T47D (cell line): ENCODE measurements at regions not wholly inside any gene's neighbourhood (a gene's known extent, or its start where the extent isn't known, plus 50 kb on each side); places are given as distances from the start of the nearest gene placed in this dataset.

Source experiments
- DNase-seq, 2 experiments: peaks; one replicate each; pipeline versions ENCODE4 v3.0.0 to v3.0.0-alpha.2; 2011 to 2012; ENCODE audit warnings: low read depth in 1 of 2, low spot score in 1 of 2
- JUND ChIP-seq: IDR thresholded peaks from 2 replicates; pipeline ENCODE4 v1.6.1; 2012; ENCODE audit warnings: low read depth
- in situ Hi-C: cut with HindIII; loops from 2 replicates; pipeline ENCODE4 v1.10.0; 2016; ENCODE audit warnings: low sequenced_read_pairs, low pct_unique_long_range_greater_than_20kb

GRCh38 chr5:174419540-174420132 is 304.7 kb upstream of the MSX2 start:
- in situ Hi-C loops, result no loop called here
- DNase-seq, result peak; percentile 58 to 92
- no peak for TF ChIP-seq JUND

- no peak for TF ChIP-seq JUND
- in situ Hi-C loops, result no loop called here
- no peak for DNase-seq
Observed at GRCh38 chr5:174420651-174421407, 303.6 kb upstream of the MSX2 start.

- in situ Hi-C loops, result no loop called here
- no peak for TF ChIP-seq JUND
- DNase-seq, result no peak
Observed at GRCh38 chr5:174421408-174421805, 303.0 kb upstream of the MSX2 start.

- in situ Hi-C loops, result no loop called here
- no peak for TF ChIP-seq JUND
- no peak for DNase-seq
Observed at GRCh38 chr5:174423558-174423957, 300.8 kb upstream of the MSX2 start.

GRCh38 chr5:174424219-174425053 is 299.9 kb upstream of the MSX2 start:
- in situ Hi-C loops, result no loop called here
- peak; percentile 11 to 45 for DNase-seq
- no peak for TF ChIP-seq JUND

- peak in 1 of 2 experiments; percentile 24 for DNase-seq
- in situ Hi-C loops, result no loop called here
- TF ChIP-seq JUND, result no peak
Observed at GRCh38 chr5:174425271-174425963, 299.0 kb upstream of the MSX2 start.

GRCh38 chr5:174425964-174426290 is 298.5 kb upstream of the MSX2 start:
- TF ChIP-seq JUND, result no peak
- DNase-seq, result no peak
- in situ Hi-C loops, result no loop called here

GRCh38 chr5:174426388-174426787 is 298.0 kb upstream of the MSX2 start:
- TF ChIP-seq JUND, result no peak
- in situ Hi-C loops, result no loop called here
- DNase-seq, result no peak

GRCh38 chr5:174426851-174427250 is 297.5 kb upstream of the MSX2 start:
- no peak for DNase-seq
- TF ChIP-seq JUND, result no peak
- in situ Hi-C loops, result no loop called here

- DNase-seq, result no peak
- TF ChIP-seq JUND, result no peak
- in situ Hi-C loops, result no loop called here
Observed at GRCh38 chr5:174427304-174427703, 297.1 kb upstream of the MSX2 start.

- DNase-seq, result no peak
- TF ChIP-seq JUND, result no peak
- in situ Hi-C loops, result no loop called here
Observed at GRCh38 chr5:174428895-174429294, 295.5 kb upstream of the MSX2 start.

GRCh38 chr5:174430940-174431339 is 293.4 kb upstream of the MSX2 start:
- no peak for DNase-seq
- in situ Hi-C loops, result no loop called here
- no peak for TF ChIP-seq JUND
